ENCODE measurements at regions not wholly inside any gene's neighbourhood (a gene's known extent, or its start where the extent isn't known, plus 50 kb on each side); places are given as distances from the start of the nearest gene placed in this dataset.

GRCh38 chr1:113245252-113245651 is 145.1 kb upstream of the MAGI3 start:
- Histone ChIP-seq H3K4me1 (ENCODE audit: insufficient read depth, low read length, severe bottlenecking) (no peaks in the 10 kb centered on the region), H3K9me3 (ENCODE audit: low read length) (no peaks in the 10 kb centered on the region), H3K4me3 (ENCODE audit: low read depth, low read length, poor library complexity, severe bottlenecking) (no peak overlapping the region), H3K4me2 (ENCODE audit: low read length) (no peak overlapping the region), H4K20me1 (ENCODE audit: insufficient read depth, low read length) (no peaks in the 10 kb centered on the region), H3K27ac (ENCODE audit: low read depth, low read length, poor library complexity, severe bottlenecking) (no peak overlapping the region), H3F3A (ENCODE audit: insufficient read depth, low read length) (no peaks in the 10 kb centered on the region), H2AFZ (ENCODE audit: low read length) (no peak overlapping the region), H3K79me2 (ENCODE audit: insufficient read depth, low read length) (no peaks in the 10 kb centered on the region), H3K9me2 (ENCODE audit: low read depth, low read length) (no peaks in the 10 kb centered on the region), H3K36me3 (ENCODE audit: insufficient read depth, low read length) (no peaks in the 10 kb centered on the region), H3K9ac (ENCODE audit: low read length) (no peak overlapping the region), H3K27me3 (ENCODE audit: insufficient read depth, low read length) (no peaks in the 10 kb centered on the region)
- TF ChIP-seq EZH2 (IDR thresholded peaks at IDR 0.05; ENCODE audit: borderline replicate concordance, low read length) (no peak), CTCF (IDR thresholded peaks at IDR 0.05; ENCODE audit: low read length) (no peak)

GRCh38 chr1:113246929-113247328 is 143.4 kb upstream of the MAGI3 start:
- Histone ChIP-seq H3F3A (ENCODE audit: insufficient read depth, low read length) (no peaks in the 10 kb centered on the region), H3K9ac (ENCODE audit: low read length) (no peak overlapping the region), H3K27ac (ENCODE audit: low read depth, low read length, poor library complexity, severe bottlenecking) (no peak overlapping the region), H3K4me2 (ENCODE audit: low read length) (no peak overlapping the region), H2AFZ (ENCODE audit: low read length) (no peak overlapping the region), H3K27me3 (ENCODE audit: insufficient read depth, low read length) (no peaks in the 10 kb centered on the region), H3K4me3 (ENCODE audit: low read depth, low read length, poor library complexity, severe bottlenecking) (no peak overlapping the region), H3K36me3 (ENCODE audit: insufficient read depth, low read length) (no peaks in the 10 kb centered on the region), H3K9me2 (ENCODE audit: low read depth, low read length) (no peaks in the 10 kb centered on the region), H3K79me2 (ENCODE audit: insufficient read depth, low read length) (no peaks in the 10 kb centered on the region), H3K9me3 (ENCODE audit: low read length) (no peaks in the 10 kb centered on the region), H3K4me1 (ENCODE audit: insufficient read depth, low read length, severe bottlenecking) (no peaks in the 10 kb centered on the region), H4K20me1 (ENCODE audit: insufficient read depth, low read length) (no peaks in the 10 kb centered on the region)
- no peak for TF ChIP-seq CTCF (IDR thresholded peaks at IDR 0.05; ENCODE audit: low read length)
- TF ChIP-seq EZH2 (IDR thresholded peaks at IDR 0.05; ENCODE audit: borderline replicate concordance, low read length): no peak

GRCh38 chr1:113247355-113247754 is 143.0 kb upstream of the MAGI3 start:
- Histone ChIP-seq H3K4me1 (ENCODE audit: insufficient read depth, low read length, severe bottlenecking) (no peaks in the 10 kb centered on the region), H2AFZ (ENCODE audit: low read length) (no peak overlapping the region)
- no peak for TF ChIP-seq EZH2 (IDR thresholded peaks at IDR 0.05; ENCODE audit: borderline replicate concordance, low read length)
- no peak for TF ChIP-seq CTCF (IDR thresholded peaks at IDR 0.05; ENCODE audit: low read length)

More at GRCh38 chr1:113247355-113247754, 143.0 kb upstream of the MAGI3 start:
- no peaks in the 10 kb centered on the region for H3K79me2 ChIP-seq (ENCODE audit: insufficient read depth, low read length)
- no peak overlapping the region for H3K4me3 ChIP-seq (ENCODE audit: low read depth, low read length, poor library complexity, severe bottlenecking)
- H3K9me2 ChIP-seq (ENCODE audit: low read depth, low read length): no peaks in the 10 kb centered on the region
- no peaks in the 10 kb centered on the region for H3F3A ChIP-seq (ENCODE audit: insufficient read depth, low read length)
- no peaks in the 10 kb centered on the region for H4K20me1 ChIP-seq (ENCODE audit: insufficient read depth, low read length)
- H3K36me3 ChIP-seq (ENCODE audit: insufficient read depth, low read length): no peaks in the 10 kb centered on the region
- no peak overlapping the region for H3K27ac ChIP-seq (ENCODE audit: low read depth, low read length, poor library complexity, severe bottlenecking)
- no peak overlapping the region for H3K9ac ChIP-seq (ENCODE audit: low read length)
- no peaks in the 10 kb centered on the region for H3K27me3 ChIP-seq (ENCODE audit: insufficient read depth, low read length)
- no peaks in the 10 kb centered on the region for H3K9me3 ChIP-seq (ENCODE audit: low read length)
- H3K4me2 ChIP-seq (ENCODE audit: low read length): no peak overlapping the region

All from OCI-LY1 (cell line).